ENCODE measurements at regions not wholly inside any gene's neighbourhood (a gene's known extent, or its start where the extent isn't known, plus 50 kb on each side); places are given as distances from the start of the nearest gene placed in this dataset.
"Not testable (repeated sequence)": the region's sequence is repeated elsewhere in the genome, so short reads cannot be mapped to it uniquely, and the experiment has no call there.

GRCh38 chrX:99988532-99988931 is 421.5 kb downstream of the PCDH19 start:
- not testable (repeated sequence) for H3K4me1 Mint-ChIP-seq (ENCODE audit: low read depth, unreplicated experiment); H3K36me3 Mint-ChIP-seq (ENCODE audit: unreplicated experiment); H3K27ac Mint-ChIP-seq (ENCODE audit: unreplicated experiment); DNase-seq; H3K27me3 Mint-ChIP-seq (ENCODE audit: unreplicated experiment); H3K4me3 Mint-ChIP-seq (ENCODE audit: unreplicated experiment); H3K9me3 Mint-ChIP-seq (ENCODE audit: unreplicated experiment)

GRCh38 chrX:99973572-99974226 is 436.4 kb downstream of the PCDH19 start:
- Mint-ChIP-seq H3K4me3 (ENCODE audit: unreplicated experiment) (no peak overlapping the region), H3K36me3 (ENCODE audit: unreplicated experiment) (no peaks in the 10 kb centered on the region), H3K4me1 (ENCODE audit: low read depth, unreplicated experiment) (no peaks in the 10 kb centered on the region), H3K9me3 (ENCODE audit: unreplicated experiment) (peaks cover 1% of the 10 kb centered on the region), H3K27me3 (ENCODE audit: unreplicated experiment) (no peaks in the 10 kb centered on the region), H3K27ac (ENCODE audit: unreplicated experiment) (no peak overlapping the region)
- TF ChIP-seq CTCF (IDR thresholded peaks at IDR 0.05; ENCODE audit: partially characterized antibody, unreplicated experiment), result no peak
- no peak for DNase-seq

GRCh38 chrX:99939883-99940232 is 470.2 kb downstream of the PCDH19 start:
- TF ChIP-seq CTCF (IDR thresholded peaks at IDR 0.05; ENCODE audit: partially characterized antibody, unreplicated experiment), result no peak
- no peak for DNase-seq
- no peaks in the 10 kb centered on the region for H3K4me1 Mint-ChIP-seq (ENCODE audit: low read depth, unreplicated experiment)
- no peaks in the 10 kb centered on the region for H3K36me3 Mint-ChIP-seq (ENCODE audit: unreplicated experiment)
- peaks cover 2% of the 10 kb centered on the region for H3K27me3 Mint-ChIP-seq (ENCODE audit: unreplicated experiment)
- no peak overlapping the region for H3K27ac Mint-ChIP-seq (ENCODE audit: unreplicated experiment)
- peaks cover 1% of the 10 kb centered on the region for H3K9me3 Mint-ChIP-seq (ENCODE audit: unreplicated experiment)
- H3K4me3 Mint-ChIP-seq (ENCODE audit: unreplicated experiment), result no peak overlapping the region

- not testable (repeated sequence) for H3K27me3 Mint-ChIP-seq (ENCODE audit: unreplicated experiment); H3K36me3 Mint-ChIP-seq (ENCODE audit: unreplicated experiment); H3K27ac Mint-ChIP-seq (ENCODE audit: unreplicated experiment); H3K4me1 Mint-ChIP-seq (ENCODE audit: low read depth, unreplicated experiment); H3K9me3 Mint-ChIP-seq (ENCODE audit: unreplicated experiment); H3K4me3 Mint-ChIP-seq (ENCODE audit: unreplicated experiment); DNase-seq
Measured at GRCh38 chrX:99939206-99939882, 470.7 kb downstream of the PCDH19 start.

- H3K9me3 Mint-ChIP-seq (ENCODE audit: unreplicated experiment), result no peaks in the 10 kb centered on the region
- peaks cover 2% of the 10 kb centered on the region for H3K27me3 Mint-ChIP-seq (ENCODE audit: unreplicated experiment)
- H3K27ac Mint-ChIP-seq (ENCODE audit: unreplicated experiment), result no peak overlapping the region
- DNase-seq, result no peak
- no peaks in the 10 kb centered on the region for H3K4me1 Mint-ChIP-seq (ENCODE audit: low read depth, unreplicated experiment)
- no peak overlapping the region for H3K4me3 Mint-ChIP-seq (ENCODE audit: unreplicated experiment)
- TF ChIP-seq CTCF (IDR thresholded peaks at IDR 0.05; ENCODE audit: partially characterized antibody, unreplicated experiment), result no peak
- H3K36me3 Mint-ChIP-seq (ENCODE audit: unreplicated experiment), result no peaks in the 10 kb centered on the region
Measured at GRCh38 chrX:99938464-99938863, 471.6 kb downstream of the PCDH19 start.

GRCh38 chrX:99933865-99934264 is 476.2 kb downstream of the PCDH19 start:
- Mint-ChIP-seq H3K27me3 (ENCODE audit: unreplicated experiment) (peaks cover 2% of the 10 kb centered on the region), H3K9me3 (ENCODE audit: unreplicated experiment) (no peaks in the 10 kb centered on the region), H3K36me3 (ENCODE audit: unreplicated experiment) (no peaks in the 10 kb centered on the region), H3K27ac (ENCODE audit: unreplicated experiment) (no peak overlapping the region), H3K4me3 (ENCODE audit: unreplicated experiment) (no peak overlapping the region), H3K4me1 (ENCODE audit: low read depth, unreplicated experiment) (no peaks in the 10 kb centered on the region)
- TF ChIP-seq CTCF (IDR thresholded peaks at IDR 0.05; ENCODE audit: partially characterized antibody, unreplicated experiment), result no peak
- no peak for DNase-seq
